ENCODE measurements at regions not wholly inside any gene's neighbourhood (a gene's known extent, or its start where the extent isn't known, plus 50 kb on each side); places are given as distances from the start of the nearest gene placed in this dataset.

- DNase-seq (ENCODE audit: low read depth in 2 of 3, low spot score in 2 of 3), result no peak
Measured at GRCh38 chr10:109529258-109529657, 394.1 kb downstream of the XPNPEP1 start.

DNA sequence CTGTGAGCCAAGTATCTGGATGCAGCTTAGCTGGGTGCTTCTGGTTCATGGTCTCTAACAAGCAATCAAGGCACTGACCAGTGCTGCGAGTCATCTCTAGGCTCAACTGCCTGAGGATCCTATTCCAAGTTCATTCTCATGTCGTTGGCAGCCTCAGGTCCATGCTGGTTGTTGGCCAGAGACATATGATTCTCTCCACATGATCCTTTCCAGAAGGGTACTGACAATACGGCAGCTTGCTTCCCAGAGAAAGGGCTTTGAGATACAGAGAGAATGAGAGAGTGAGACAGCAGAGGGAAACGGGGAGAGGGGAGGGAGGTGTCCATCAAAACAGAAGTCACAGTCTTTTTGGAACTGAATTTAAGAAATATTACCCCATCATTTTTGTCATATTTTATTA is 405.6 kb downstream of the XPNPEP1 start:
- no peak for DNase-seq (ENCODE audit: low read depth in 2 of 3, low spot score in 2 of 3)

DNA sequence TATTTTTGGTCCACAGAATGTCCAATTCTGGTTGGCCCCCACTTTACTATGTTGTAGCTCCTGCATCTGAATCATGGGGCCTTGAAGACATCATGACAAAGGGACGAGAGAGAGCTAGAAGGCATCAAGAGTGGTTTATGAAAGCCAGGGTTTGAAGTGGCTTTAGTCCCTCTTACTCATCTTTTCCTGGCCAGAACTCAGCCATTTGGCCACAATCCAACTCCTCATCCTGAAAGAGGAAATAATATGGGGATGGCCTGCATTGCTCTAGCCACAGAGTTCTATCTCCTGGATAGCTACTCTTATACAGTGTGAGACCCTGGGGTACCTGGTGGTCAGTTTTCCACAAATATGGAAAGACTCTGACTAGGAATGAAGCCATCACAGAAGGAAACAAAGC is 418.9 kb downstream of the XPNPEP1 start:
- DNase-seq (ENCODE audit: low read depth in 2 of 3, low spot score in 2 of 3), result no peak

DNA sequence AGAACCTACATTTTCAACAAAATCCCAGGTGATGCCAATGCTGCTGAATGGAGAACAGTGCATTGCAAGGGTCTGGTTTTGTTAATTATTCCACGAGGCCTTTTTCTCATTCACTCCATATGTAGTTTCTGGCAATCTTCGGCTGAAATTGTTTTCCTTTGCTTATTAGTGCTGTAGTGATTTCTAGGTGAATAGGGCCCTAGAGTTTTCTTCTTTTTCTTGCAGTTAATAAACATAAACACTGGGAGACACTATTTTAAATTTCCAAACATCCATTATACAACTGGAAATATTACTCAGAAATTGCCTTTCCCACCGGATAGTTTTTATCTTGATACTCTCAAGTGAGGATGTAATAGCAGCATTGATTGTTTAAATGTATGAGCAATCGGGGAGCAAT is 435.6 kb downstream of the XPNPEP1 start:
- no peak for DNase-seq (ENCODE audit: low read depth in 2 of 3, low spot score in 2 of 3)

DNA sequence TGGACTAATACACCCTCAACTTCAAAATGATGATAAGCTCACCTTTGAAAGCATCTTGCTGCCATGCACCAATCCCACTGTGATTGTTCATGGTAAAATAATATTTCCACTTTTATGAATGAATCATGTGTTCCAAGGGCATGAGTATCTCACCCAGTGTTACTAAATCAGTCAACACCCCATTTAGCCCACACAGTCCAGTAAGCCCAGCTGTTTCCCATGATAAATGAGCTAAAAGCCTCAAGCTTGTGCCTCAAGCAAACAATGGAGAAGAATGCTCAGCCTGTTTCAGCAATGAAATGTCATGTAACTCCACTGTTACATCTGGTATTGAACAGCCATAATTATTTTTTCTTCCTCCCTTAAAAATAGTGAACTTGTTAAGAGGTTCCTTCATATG is 442.5 kb downstream of the XPNPEP1 start:
- DNase-seq (ENCODE audit: low read depth in 2 of 3, low spot score in 2 of 3), result no peak

DNA sequence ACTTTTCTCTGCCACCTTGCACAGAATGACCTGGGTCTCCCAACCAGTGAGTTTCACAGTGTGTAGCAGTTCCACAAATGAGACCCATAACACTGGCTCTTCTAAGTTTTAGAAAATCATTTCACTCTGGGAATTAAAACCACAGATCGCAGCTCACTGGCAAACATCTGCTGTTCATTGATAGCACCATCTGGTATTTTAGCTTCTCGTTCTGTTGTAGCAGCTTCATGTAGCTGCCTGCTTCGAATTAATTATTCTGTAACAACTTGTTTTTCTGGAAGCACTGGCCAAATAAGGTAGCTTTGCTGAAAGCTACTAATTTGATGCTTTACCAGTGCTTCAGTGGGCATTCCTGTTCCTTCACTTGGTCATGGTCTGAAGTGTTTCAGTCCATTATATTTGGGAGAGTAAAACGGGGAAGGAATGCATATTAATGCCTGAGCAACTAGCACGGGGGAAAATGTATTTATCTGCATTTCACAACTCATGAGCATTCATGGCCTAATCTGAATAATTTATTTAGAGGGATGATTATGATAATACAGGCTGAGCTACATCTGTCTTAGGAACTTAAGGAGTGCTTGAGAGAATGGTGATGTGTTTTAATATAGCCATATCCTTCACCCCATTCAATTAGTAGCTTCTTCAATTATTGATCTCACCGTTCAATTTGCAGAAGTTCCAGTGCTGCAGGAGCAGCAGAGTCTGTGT is 447.4 kb downstream of the XPNPEP1 start:
- no peak for DNase-seq (ENCODE audit: low read depth in 2 of 3, low spot score in 2 of 3)

DNA sequence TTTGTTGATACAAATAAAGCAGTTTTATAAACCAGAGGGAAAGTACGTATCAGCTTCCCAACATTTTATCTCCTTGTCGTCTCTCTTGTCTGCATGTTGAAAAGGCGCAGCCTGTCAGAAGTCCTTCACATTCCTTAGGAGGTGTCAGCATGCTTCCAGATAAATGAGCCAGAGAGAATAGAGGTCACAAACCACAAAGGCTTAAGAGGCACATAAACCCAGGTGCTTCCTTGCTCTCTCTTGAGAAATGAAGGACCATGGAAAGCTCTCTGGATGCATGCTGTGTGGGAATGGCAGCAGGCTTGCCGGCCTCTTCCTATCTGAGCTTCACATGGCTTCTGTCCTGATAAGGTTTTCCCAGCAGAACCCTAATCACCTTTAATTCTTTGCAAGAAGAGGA is 448.5 kb downstream of the XPNPEP1 start:
- no peak for DNase-seq (ENCODE audit: low read depth in 2 of 3, low spot score in 2 of 3)

DNA sequence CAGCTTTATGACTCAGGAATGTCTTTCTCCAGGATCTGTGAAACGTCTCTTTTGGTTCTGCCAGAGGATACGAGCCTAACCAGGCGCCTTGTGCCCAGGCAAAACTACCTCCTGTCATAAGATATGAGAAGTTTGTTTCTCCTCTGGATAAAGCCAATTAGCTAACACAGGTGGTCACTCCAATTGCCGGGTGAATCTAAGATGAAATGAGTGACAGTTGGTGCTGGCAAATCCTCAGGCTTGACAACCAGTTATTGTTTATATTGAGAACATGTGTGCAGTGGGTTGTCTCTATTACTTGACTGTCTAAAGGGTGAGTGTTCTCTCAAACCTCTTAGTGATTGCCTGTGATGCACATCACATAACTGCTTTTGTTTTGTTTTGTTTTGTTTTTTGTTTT is 449.1 kb downstream of the XPNPEP1 start:
- DNase-seq (ENCODE audit: low read depth in 2 of 3, low spot score in 2 of 3), result no peak

- no peak for DNase-seq (ENCODE audit: low read depth in 2 of 3, low spot score in 2 of 3)
Measured at GRCh38 chr10:109467551-109467950, 455.8 kb downstream of the XPNPEP1 start.

DNA sequence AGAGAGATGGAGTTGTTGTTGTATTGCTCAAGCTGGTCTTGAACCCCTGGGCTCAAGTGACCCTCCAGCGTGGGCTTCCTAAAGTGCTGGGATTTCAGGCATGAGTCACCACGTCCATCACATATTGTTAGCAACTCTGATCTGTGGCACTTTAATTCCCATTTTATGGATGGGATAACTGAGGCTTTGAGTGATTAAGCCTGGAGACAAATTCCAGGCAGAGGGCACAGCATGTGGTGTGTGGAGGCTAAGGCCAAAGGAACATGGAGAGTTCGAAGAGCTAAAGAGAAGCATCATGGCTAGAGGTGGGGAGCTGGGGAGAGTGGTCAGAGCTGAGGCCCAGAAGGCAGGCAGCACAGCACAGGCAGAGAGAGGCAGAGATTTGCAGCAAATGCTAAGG is 458.4 kb downstream of the XPNPEP1 start:
- no peak for DNase-seq (ENCODE audit: low read depth in 2 of 3, low spot score in 2 of 3)

- DNase-seq (ENCODE audit: low read depth in 2 of 3, low spot score in 2 of 3), result no peak
Measured at GRCh38 chr10:109457302-109457638, 466.0 kb downstream of the XPNPEP1 start.

DNA sequence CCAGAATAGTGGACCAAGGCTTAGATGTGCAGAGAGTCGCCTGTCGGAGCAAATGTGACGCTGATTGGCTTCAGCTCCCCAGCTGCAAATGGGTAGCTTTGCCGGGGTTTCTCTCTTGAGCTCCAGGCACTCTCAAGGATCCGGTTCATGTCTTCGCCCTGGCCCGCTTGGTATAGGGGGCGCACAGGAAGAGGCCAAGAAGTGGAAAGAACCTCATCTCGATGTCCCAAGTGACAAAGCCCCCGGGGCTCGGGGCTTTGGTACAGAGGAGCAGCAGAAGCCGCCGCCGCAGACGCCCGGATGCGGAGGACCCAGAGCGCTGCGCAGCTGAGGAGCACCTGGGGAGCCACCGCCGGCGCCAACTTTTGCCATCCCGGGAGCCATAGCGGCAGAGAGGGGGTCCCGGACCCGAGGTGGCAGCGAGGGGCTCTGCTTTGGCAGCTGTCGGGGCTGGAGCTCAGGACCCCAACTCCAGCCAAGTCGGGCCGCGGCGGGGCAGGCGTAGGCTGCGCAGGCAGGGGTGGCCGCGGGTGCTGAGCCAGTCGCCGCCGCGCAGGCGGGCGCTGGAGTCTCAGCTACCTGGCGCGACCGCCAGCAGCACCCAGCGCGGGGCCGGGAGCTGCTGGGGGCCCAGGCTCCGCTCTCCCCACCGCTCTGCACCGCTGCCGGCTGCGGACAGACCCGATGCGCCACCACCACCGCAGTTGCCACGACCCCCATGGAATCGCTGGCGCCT is 466.6 kb downstream of the XPNPEP1 start:
- no peak for DNase-seq (ENCODE audit: low read depth in 2 of 3, low spot score in 2 of 3)

- DNase-seq (ENCODE audit: low read depth in 2 of 3, low spot score in 2 of 3), result no peak
Measured at GRCh38 chr10:109454691-109455090, 468.6 kb downstream of the XPNPEP1 start.

DNA sequence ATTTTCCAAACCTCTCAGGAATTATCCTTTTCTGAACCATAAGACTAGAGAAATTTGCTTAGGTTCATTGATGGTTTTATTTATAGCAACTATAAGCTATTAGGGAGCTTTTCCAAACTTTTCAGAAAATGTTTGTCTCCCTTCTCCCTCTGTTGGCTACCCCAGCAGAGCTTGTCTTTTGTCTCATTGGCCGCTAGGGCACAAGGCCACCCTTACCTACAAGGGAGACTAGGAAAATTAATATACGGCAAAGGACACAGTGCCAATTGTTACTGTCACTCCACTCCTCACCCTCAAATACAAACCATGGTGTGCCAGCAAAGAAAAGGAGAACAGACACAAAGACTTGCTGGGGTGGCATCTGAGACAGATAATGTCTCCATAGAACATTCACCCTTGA is 471.4 kb downstream of the XPNPEP1 start:
- DNase-seq (ENCODE audit: low read depth in 2 of 3, low spot score in 2 of 3), result no peak

- no peak for DNase-seq (ENCODE audit: low read depth in 2 of 3, low spot score in 2 of 3)
Measured at GRCh38 chr10:109450702-109451101, 472.6 kb downstream of the XPNPEP1 start.

DNA sequence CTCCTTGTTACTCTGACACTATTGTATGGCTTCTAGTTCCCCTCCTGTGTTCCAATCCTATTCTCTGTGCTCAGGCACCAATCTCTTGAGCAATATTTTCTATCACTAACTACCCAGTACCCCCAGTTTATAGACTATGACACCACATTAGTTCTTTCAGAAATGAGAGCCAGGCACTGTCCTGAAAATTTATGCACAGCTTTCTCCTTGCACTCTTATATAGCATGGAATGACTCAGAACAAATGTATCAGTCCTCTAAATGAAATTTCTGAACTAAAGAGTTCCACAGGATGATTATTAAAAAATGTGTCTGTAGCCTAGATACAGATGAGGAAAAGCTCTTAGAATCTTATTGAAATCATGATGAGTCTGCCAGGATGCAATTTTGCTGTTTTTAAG is 489.9 kb downstream of the XPNPEP1 start:
- DNase-seq (ENCODE audit: low read depth in 2 of 3, low spot score in 2 of 3), result no peak

GRCh38 chr10:109432281-109432680 is 491.0 kb downstream of the XPNPEP1 start:
- DNase-seq (ENCODE audit: low read depth in 2 of 3, low spot score in 2 of 3), result no peak

GRCh38 chr10:109430799-109431198 is 492.5 kb downstream of the XPNPEP1 start:
- DNase-seq (ENCODE audit: low read depth in 2 of 3, low spot score in 2 of 3), result no peak

DNA sequence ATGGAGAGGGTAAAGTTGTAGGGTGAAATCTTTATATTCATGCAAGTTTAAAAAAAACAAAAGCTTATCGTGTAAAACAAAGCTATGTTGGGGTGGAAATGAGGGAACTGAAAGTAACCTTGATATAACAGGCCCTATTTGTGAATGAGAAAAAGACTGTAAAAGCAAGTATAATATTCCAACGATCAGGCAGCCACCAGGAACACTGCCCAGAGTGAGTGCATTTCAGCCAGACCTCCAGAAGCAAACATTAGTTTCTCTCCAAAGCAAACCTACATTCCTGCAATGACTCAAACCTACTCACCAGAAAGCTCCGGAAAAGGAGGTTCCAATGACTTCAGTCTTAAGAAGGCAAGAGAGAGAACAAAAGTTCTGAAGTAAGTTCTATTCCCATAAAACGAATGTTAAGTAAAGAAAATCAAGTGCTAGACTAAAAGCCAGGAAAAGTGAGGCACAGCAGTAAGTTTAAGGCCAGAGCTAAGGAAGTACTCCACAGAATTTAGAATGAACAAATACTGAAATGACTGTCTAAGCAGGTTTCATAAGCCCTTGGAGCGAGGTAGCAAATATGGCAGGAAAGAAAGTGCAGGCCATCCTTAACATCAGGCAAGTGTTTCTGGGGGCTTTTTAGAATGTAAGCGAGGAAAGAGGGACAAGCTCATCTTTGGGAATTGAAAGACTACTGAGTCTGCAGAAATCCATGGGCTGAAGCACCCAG is 493.1 kb downstream of the XPNPEP1 start:
- DNase-seq (ENCODE audit: low read depth in 2 of 3, low spot score in 2 of 3), result no peak

DNA sequence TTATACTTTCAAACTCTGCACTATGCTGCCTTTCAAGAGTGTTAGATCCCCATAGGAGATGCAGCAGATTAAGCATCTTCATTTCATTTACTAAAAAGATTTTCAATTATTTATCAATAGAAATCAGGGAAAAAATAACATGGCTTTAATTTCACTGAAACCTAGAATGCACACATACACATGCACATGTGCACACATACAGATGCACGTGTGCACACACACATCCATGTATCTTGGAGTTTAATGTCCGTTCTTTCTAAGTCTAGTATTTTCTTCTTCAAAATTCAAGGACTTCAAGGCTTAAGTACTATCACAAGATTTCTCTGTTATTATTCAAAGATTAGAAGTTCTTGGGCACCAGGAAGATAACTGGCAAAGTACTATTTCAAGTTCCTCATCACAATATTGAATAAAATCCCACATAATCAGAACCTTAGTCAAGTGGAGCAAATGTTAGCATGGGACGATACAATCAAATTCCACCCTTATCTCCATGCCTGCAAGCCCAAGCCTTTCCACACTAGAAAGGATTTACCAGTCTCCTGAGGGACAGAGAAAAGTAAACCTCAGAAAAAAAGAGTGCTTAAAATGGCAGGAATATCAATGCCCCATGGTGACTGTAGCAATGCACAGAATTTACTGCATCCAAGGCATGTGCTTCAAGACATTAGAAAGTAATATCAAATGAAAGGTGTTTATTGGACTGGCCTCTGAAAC is 494.4 kb downstream of the XPNPEP1 start:
- no peak for DNase-seq (ENCODE audit: low read depth in 2 of 3, low spot score in 2 of 3)

DNA sequence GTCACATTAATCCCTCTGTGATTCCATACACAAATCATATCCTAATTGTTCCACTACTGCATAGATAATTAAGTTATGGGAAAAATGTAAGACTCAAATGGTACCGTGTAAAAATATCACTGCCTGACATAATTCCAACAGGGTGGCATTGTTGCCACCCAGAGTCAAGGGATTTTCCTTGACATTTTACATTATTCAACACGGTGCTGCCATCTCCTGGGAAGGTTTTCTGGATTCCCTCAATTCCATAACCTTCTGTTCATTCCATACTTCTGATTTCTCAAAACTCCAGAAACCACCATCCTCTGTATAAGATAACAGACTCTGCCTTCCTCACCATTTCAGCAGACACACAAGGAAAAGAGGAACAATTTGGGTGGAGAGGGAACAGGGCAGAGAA is 495.9 kb downstream of the XPNPEP1 start:
- no peak for DNase-seq (ENCODE audit: low read depth in 2 of 3, low spot score in 2 of 3)
